GM18517 (cell line): ENCODE measurements at regions not wholly inside any gene's neighbourhood (a gene's known extent, or its start where the extent isn't known, plus 50 kb on each side); places are given as distances from the start of the nearest gene placed in this dataset.
"Not testable (repeated sequence)": the region's sequence is repeated elsewhere in the genome, so short reads cannot be mapped to it uniquely, and the experiment has no call there.

Experiments used
- ATAC-seq: cut with Tn5 transposase; IDR thresholded peaks from one replicate; pipeline ENCODE4 v1.9.1; 2021; ENCODE audit warnings: mild to moderate bottlenecking, moderate library complexity; ENCODE audit not compliant: unreplicated experiment

- no peak for ATAC-seq
Measured at GRCh38 chr10:124324856-124325632, 93.7 kb downstream of the OAT start.

- no peak for ATAC-seq
Measured at GRCh38 chr10:124324451-124324850, 94.3 kb downstream of the OAT start.

- ATAC-seq = no peak
Measured at GRCh38 chr10:124323806-124324205, 94.9 kb downstream of the OAT start.

- no peak for ATAC-seq
Measured at GRCh38 chr10:124323111-124323725, 95.5 kb downstream of the OAT start.

GRCh38 chr10:124322191-124322980 lies 96.3 kb downstream of the OAT start:
- no peak for ATAC-seq

- ATAC-seq = no peak
Measured at GRCh38 chr10:124321433-124322089, 97.2 kb downstream of the OAT start.

- ATAC-seq = no peak
Measured at GRCh38 chr10:124320778-124321432, 97.8 kb downstream of the OAT start.

- ATAC-seq = no peak
Measured at GRCh38 chr10:124319926-124320391, 98.8 kb downstream of the OAT start.

- ATAC-seq = not testable (repeated sequence)
Measured at GRCh38 chr10:124319520-124319919, 99.2 kb downstream of the OAT start.

GRCh38 chr10:124318811-124319210 lies 99.9 kb downstream of the OAT start:
- no peak for ATAC-seq

- ATAC-seq = no peak
Measured at GRCh38 chr10:124318076-124318475, 100.6 kb downstream of the OAT start.

- ATAC-seq = no peak
Measured at GRCh38 chr10:124316326-124316725, 102.4 kb downstream of the OAT start.

- no peak for ATAC-seq
Measured at GRCh38 chr10:124315591-124316270, 103.0 kb downstream of the OAT start.

- no peak for ATAC-seq
Measured at GRCh38 chr10:124313374-124313773, 105.3 kb downstream of the OAT start.

- no peak for ATAC-seq
Measured at GRCh38 chr10:124308811-124309210, 109.9 kb downstream of the OAT start.

- no peak for ATAC-seq
Measured at GRCh38 chr10:124308056-124308645, 110.6 kb downstream of the OAT start.

- ATAC-seq = no peak
Measured at GRCh38 chr10:124307591-124307990, 111.1 kb downstream of the OAT start.

- no peak for ATAC-seq
Measured at GRCh38 chr10:124306922-124307371, 111.8 kb downstream of the OAT start.

GRCh38 chr10:124306520-124306919 lies 112.2 kb downstream of the OAT start:
- ATAC-seq = no peak

GRCh38 chr10:124305984-124306383 lies 112.7 kb downstream of the OAT start:
- ATAC-seq = no peak
